ENCODE measurements at regions not wholly inside any gene's neighbourhood (a gene's known extent, or its start where the extent isn't known, plus 50 kb on each side); places are given as distances from the start of the nearest gene placed in this dataset.
"Not testable (repeated sequence)": the region's sequence is repeated elsewhere in the genome, so short reads cannot be mapped to it uniquely, and the experiment has no call there.

GRCh38 chr3:67064105-67064504 is 66.0 kb downstream of the KBTBD8 start:
- DNase-seq: no peak

GRCh38 chr3:67067251-67067650 is 69.1 kb downstream of the KBTBD8 start:
- no peak for DNase-seq

GRCh38 chr3:67072640-67073039 is 74.5 kb downstream of the KBTBD8 start:
- DNase-seq: not testable (repeated sequence)

GRCh38 chr3:67073812-67074211 is 75.7 kb downstream of the KBTBD8 start:
- no peak for DNase-seq

GRCh38 chr3:67075295-67075694 is 77.2 kb downstream of the KBTBD8 start:
- no peak for DNase-seq

- no peak for DNase-seq
Observed at GRCh38 chr3:67076607-67077006, 78.5 kb downstream of the KBTBD8 start.

- no peak for DNase-seq
Observed at GRCh38 chr3:67077656-67078055, 79.5 kb downstream of the KBTBD8 start.

- no peak for DNase-seq
Observed at GRCh38 chr3:67082533-67083024, 84.5 kb downstream of the KBTBD8 start.

GRCh38 chr3:67083277-67083676 is 85.2 kb downstream of the KBTBD8 start:
- peak; percentile 60 for DNase-seq

- no peak for DNase-seq
Observed at GRCh38 chr3:67087788-67088187, 89.7 kb downstream of the KBTBD8 start.

GRCh38 chr3:67090474-67090873 is 92.4 kb downstream of the KBTBD8 start:
- DNase-seq: no peak

- DNase-seq: no peak
Observed at GRCh38 chr3:67093305-67093704, 95.2 kb downstream of the KBTBD8 start.

- no peak for DNase-seq
Observed at GRCh38 chr3:67094167-67094566, 96.1 kb downstream of the KBTBD8 start.

GRCh38 chr3:67094774-67095173 is 96.7 kb downstream of the KBTBD8 start:
- no peak for DNase-seq

- no peak for DNase-seq
Observed at GRCh38 chr3:67104388-67104787, 106.3 kb downstream of the KBTBD8 start.

- no peak for DNase-seq
Observed at GRCh38 chr3:67106874-67107273, 108.8 kb downstream of the KBTBD8 start.

- DNase-seq: no peak
Observed at GRCh38 chr3:67109651-67110204, 111.6 kb downstream of the KBTBD8 start.

GRCh38 chr3:67113802-67114407 is 115.8 kb downstream of the KBTBD8 start:
- peak; percentile 87 for DNase-seq

- DNase-seq: no peak
Observed at GRCh38 chr3:67118122-67118521, 120.0 kb downstream of the KBTBD8 start.

GRCh38 chr3:67118635-67119034 is 120.5 kb downstream of the KBTBD8 start:
- no peak for DNase-seq

GRCh38 chr3:67123914-67124313 is 125.8 kb downstream of the KBTBD8 start:
- DNase-seq: no peak

- DNase-seq: no peak
Observed at GRCh38 chr3:67127254-67127653, 129.1 kb downstream of the KBTBD8 start.

- DNase-seq: no peak
Observed at GRCh38 chr3:67142432-67142831, 144.3 kb downstream of the KBTBD8 start.

GRCh38 chr3:67145738-67146137 is 147.6 kb downstream of the KBTBD8 start:
- no peak for DNase-seq

GRCh38 chr3:67154429-67154828 is 156.3 kb downstream of the KBTBD8 start:
- no peak for DNase-seq

Measured in stimulated activated CD4-positive, alpha-beta T cell treated with anti-CD3 and anti-CD28 coated beads, Interleukin-4, amount 100 ng/mL, for 24 hours (primary cell).